ENCODE measurements at regions not wholly inside any gene's neighbourhood (a gene's known extent, or its start where the extent isn't known, plus 50 kb on each side); places are given as distances from the start of the nearest gene placed in this dataset.

- H3K4me2 ChIP-seq (ENCODE audit: insufficient read depth, low read length): no peak overlapping the region
- H3K4me3 ChIP-seq (ENCODE audit: insufficient read depth, low read length): no peak overlapping the region
- H3K4me1 ChIP-seq (ENCODE audit: insufficient read depth, low read length): no peaks in the 10 kb centered on the region
- no peak for TF ChIP-seq CTCF (IDR thresholded peaks at IDR 0.05; ENCODE audit: extremely low read depth, low read depth, low read length)
- no peak overlapping the region for H2AFZ ChIP-seq (ENCODE audit: low read length)
- no peaks in the 10 kb centered on the region for H4K20me1 ChIP-seq (ENCODE audit: insufficient read depth, low read length)
- H3K36me3 ChIP-seq (ENCODE audit: insufficient read depth, low read length): no peaks in the 10 kb centered on the region
- no peak overlapping the region for H3K27ac ChIP-seq (ENCODE audit: low read depth, low read length)
- no peaks in the 10 kb centered on the region for H3K79me2 ChIP-seq (ENCODE audit: insufficient read depth, low read length)
- no peaks in the 10 kb centered on the region for H3K27me3 ChIP-seq (ENCODE audit: insufficient read depth, low read length)
- DNase-seq (ENCODE audit: insufficient read length, low spot score, missing footprints): no peak
- no peaks in the 10 kb centered on the region for H3K9me3 ChIP-seq (ENCODE audit: low read depth, low read length)
These were observed 731.7 kb upstream of the REG3G start for GRCh38 chr2:78293768-78294167.

- DNase-seq (ENCODE audit: insufficient read length, low spot score, missing footprints): no peak
- Histone ChIP-seq H3K36me3 (ENCODE audit: insufficient read depth, low read length) (no peaks in the 10 kb centered on the region), H4K20me1 (ENCODE audit: insufficient read depth, low read length) (no peaks in the 10 kb centered on the region), H3K4me3 (ENCODE audit: insufficient read depth, low read length) (no peak overlapping the region), H3K79me2 (ENCODE audit: insufficient read depth, low read length) (no peaks in the 10 kb centered on the region), H2AFZ (ENCODE audit: low read length) (no peak overlapping the region), H3K4me1 (ENCODE audit: insufficient read depth, low read length) (no peaks in the 10 kb centered on the region), H3K27ac (ENCODE audit: low read depth, low read length) (no peak overlapping the region), H3K27me3 (ENCODE audit: insufficient read depth, low read length) (no peaks in the 10 kb centered on the region), H3K9me3 (ENCODE audit: low read depth, low read length) (no peaks in the 10 kb centered on the region), H3K4me2 (ENCODE audit: insufficient read depth, low read length) (no peak overlapping the region)
- no peak for TF ChIP-seq CTCF (IDR thresholded peaks at IDR 0.05; ENCODE audit: extremely low read depth, low read depth, low read length)
These were observed 724.2 kb upstream of the REG3G start for GRCh38 chr2:78301166-78301789.

- Histone ChIP-seq H3K4me3 (ENCODE audit: insufficient read depth, low read length) (no peak overlapping the region), H3K4me2 (ENCODE audit: insufficient read depth, low read length) (no peak overlapping the region), H3K4me1 (ENCODE audit: insufficient read depth, low read length) (no peaks in the 10 kb centered on the region), H4K20me1 (ENCODE audit: insufficient read depth, low read length) (no peaks in the 10 kb centered on the region), H3K9me3 (ENCODE audit: low read depth, low read length) (no peaks in the 10 kb centered on the region), H2AFZ (ENCODE audit: low read length) (no peak overlapping the region), H3K79me2 (ENCODE audit: insufficient read depth, low read length) (no peaks in the 10 kb centered on the region), H3K27me3 (ENCODE audit: insufficient read depth, low read length) (no peaks in the 10 kb centered on the region), H3K36me3 (ENCODE audit: insufficient read depth, low read length) (no peaks in the 10 kb centered on the region), H3K27ac (ENCODE audit: low read depth, low read length) (no peak overlapping the region)
- DNase-seq (ENCODE audit: insufficient read length, low spot score, missing footprints): no peak
- TF ChIP-seq CTCF (IDR thresholded peaks at IDR 0.05; ENCODE audit: extremely low read depth, low read depth, low read length): no peak
These were observed 720.8 kb upstream of the REG3G start for GRCh38 chr2:78304678-78305077.

GRCh38 chr2:78309460-78309859 lies 716.0 kb upstream of the REG3G start:
- H2AFZ ChIP-seq (ENCODE audit: low read length): no peak overlapping the region
- no peaks in the 10 kb centered on the region for H3K27me3 ChIP-seq (ENCODE audit: insufficient read depth, low read length)
- no peak overlapping the region for H3K27ac ChIP-seq (ENCODE audit: low read depth, low read length)

More at GRCh38 chr2:78309460-78309859, 716.0 kb upstream of the REG3G start:
- no peaks in the 10 kb centered on the region for H3K9me3 ChIP-seq (ENCODE audit: low read depth, low read length)
- H3K79me2 ChIP-seq (ENCODE audit: insufficient read depth, low read length): no peaks in the 10 kb centered on the region
- TF ChIP-seq CTCF (IDR thresholded peaks at IDR 0.05; ENCODE audit: extremely low read depth, low read depth, low read length): no peak
- H3K4me2 ChIP-seq (ENCODE audit: insufficient read depth, low read length): no peak overlapping the region
- H4K20me1 ChIP-seq (ENCODE audit: insufficient read depth, low read length): no peaks in the 10 kb centered on the region
- DNase-seq (ENCODE audit: insufficient read length, low spot score, missing footprints): no peak
- no peak overlapping the region for H3K4me3 ChIP-seq (ENCODE audit: insufficient read depth, low read length)
- no peaks in the 10 kb centered on the region for H3K4me1 ChIP-seq (ENCODE audit: insufficient read depth, low read length)
- H3K36me3 ChIP-seq (ENCODE audit: insufficient read depth, low read length): no peaks in the 10 kb centered on the region
